ENCODE measurements at regions not wholly inside any gene's neighbourhood (a gene's known extent, or its start where the extent isn't known, plus 50 kb on each side); places are given as distances from the start of the nearest gene placed in this dataset.
"Not testable (repeated sequence)": the region's sequence is repeated elsewhere in the genome, so short reads cannot be mapped to it uniquely, and the experiment has no call there.

DNA sequence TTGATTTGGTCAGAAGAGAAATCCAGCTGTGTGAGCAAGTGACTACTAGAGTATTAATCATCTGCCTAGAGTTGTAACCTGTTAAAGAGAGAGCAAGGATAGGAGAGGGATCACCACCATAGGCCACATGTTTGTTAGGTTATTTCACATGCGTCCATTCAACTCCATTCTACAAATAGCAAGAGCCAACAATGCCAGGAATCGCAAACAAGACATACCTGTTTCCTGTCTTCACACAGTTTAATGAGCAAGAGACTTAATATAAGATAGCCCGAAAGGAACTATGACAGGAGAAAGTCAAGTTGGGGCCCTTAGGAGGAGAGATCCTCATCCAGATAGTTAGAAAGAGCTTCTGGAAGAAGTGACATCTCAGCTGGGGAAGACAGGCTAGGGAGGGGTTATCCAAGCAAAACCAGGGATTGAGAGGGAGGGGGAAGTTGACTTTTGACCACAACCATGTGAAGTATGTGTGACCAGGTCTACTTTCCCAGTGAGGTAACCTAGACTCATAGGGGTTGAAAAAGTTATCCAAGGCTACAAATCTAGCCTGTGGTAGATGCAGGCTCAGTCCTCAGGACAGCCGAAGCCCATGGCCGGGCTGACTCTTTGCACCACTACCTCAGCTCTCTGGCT is 147.4 kb downstream of the ALDH8A1 start:
- no peak overlapping the region for H3K9ac ChIP-seq (ENCODE audit: low read length)
- no peaks in the 10 kb centered on the region for H3K9me3 ChIP-seq (ENCODE audit: control insufficient read depth, low read length)
- H3K27me3 ChIP-seq (ENCODE audit: control insufficient read depth, insufficient read depth, low read length), result peaks cover 21% of the 10 kb centered on the region
- H3K4me3 ChIP-seq (ENCODE audit: low read length), result no peak overlapping the region
- H3K4me1 ChIP-seq (ENCODE audit: control insufficient read depth, insufficient read depth, low read length), result no peaks in the 10 kb centered on the region
- H3K36me3 ChIP-seq (ENCODE audit: control insufficient read depth, insufficient read depth, low read length), result no peaks in the 10 kb centered on the region

DNA sequence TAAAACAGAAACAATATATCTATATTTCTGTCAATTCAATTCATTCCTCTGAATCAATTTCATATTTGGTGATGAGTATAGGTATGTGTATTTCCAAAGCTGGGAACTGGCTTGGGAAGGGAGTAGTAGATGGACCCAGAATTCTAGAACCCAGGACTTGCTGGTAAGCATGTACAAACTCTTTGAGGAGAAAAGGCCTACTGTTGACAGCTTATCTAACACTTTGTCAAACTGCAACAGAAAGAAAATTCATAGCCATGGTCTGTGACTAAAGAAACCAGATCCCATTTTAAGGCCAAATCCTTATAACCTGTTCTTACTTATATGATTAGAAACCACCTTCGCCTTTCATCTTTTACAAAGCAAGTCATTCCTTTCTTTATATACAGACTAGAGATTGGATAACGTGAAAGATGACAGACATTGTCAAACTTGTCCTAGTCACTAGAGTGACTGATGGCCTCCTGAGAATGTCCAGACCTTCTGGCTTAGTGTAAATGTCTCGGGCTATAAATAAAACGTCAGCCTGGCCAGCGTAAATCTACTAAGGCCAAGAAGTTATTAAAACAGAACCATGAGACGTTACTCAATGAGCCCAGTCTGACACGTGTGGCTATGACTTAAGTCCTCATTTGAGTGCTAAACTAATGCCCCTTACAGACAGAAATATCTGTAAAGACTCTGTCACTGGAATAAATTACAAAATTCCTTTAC is 152.3 kb downstream of the ALDH8A1 start:
- H3K4me1 ChIP-seq (ENCODE audit: control insufficient read depth, insufficient read depth, low read length), result no peaks in the 10 kb centered on the region
- no peaks in the 10 kb centered on the region for H3K9me3 ChIP-seq (ENCODE audit: control insufficient read depth, low read length)
- no peak overlapping the region for H3K9ac ChIP-seq (ENCODE audit: low read length)
- no peak overlapping the region for H3K4me3 ChIP-seq (ENCODE audit: low read length)
- no peaks in the 10 kb centered on the region for H3K36me3 ChIP-seq (ENCODE audit: control insufficient read depth, insufficient read depth, low read length)
- peaks cover 8% of the 10 kb centered on the region for H3K27me3 ChIP-seq (ENCODE audit: control insufficient read depth, insufficient read depth, low read length)

DNA sequence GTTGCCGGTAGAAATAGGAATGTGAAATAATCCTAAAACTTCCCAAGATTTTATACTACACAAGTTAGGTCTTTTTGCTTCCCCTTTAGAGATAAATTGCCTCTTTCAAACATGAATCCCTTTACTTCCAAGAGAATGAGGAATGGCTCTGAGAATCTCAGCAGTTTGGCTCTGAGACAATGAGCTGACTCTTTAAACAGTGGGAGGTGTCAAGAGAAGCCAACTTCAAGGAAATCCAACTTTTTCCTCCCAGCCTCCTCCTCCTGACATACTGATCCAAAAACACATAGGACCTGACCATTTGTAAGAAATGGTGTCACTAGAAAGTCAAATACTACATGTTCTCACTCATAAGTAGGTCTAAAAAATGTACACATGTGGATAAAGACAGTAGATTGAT is 154.2 kb downstream of the ALDH8A1 start:
- H3K36me3 ChIP-seq (ENCODE audit: control insufficient read depth, insufficient read depth, low read length), result no peaks in the 10 kb centered on the region

DNA sequence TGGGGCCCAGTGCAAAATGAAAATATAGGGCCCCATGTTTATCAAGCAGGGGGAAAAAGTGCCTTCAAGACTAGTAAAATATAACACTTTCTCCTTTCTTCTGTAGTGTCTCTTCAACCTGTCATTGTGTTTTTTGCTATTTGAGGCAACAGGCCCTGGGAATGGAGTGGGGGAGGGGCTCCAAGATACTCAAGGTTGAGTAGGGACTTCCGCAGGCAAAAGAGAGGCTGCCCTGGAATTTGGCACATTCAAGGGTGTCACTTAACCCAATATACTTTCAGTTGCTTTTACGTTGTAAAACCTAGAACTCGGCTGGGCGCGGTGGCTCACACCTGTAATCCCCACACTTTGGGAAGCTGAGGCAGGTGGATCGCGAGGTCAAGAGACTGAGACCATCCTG is 154.9 kb downstream of the ALDH8A1 start:
- no peak overlapping the region for H3K9ac ChIP-seq (ENCODE audit: low read length)
- H3K27me3 ChIP-seq (ENCODE audit: control insufficient read depth, insufficient read depth, low read length), result no peaks in the 10 kb centered on the region
- no peaks in the 10 kb centered on the region for H3K36me3 ChIP-seq (ENCODE audit: control insufficient read depth, insufficient read depth, low read length)
- H3K4me1 ChIP-seq (ENCODE audit: control insufficient read depth, insufficient read depth, low read length), result no peaks in the 10 kb centered on the region
- no peak overlapping the region for H3K4me3 ChIP-seq (ENCODE audit: low read length)
- H3K9me3 ChIP-seq (ENCODE audit: control insufficient read depth, low read length), result no peaks in the 10 kb centered on the region

More for the DNA sequence above, 154.2 kb downstream of the ALDH8A1 start:
- Histone ChIP-seq H3K9me3 (ENCODE audit: control insufficient read depth, low read length) (no peaks in the 10 kb centered on the region), H3K4me1 (ENCODE audit: control insufficient read depth, insufficient read depth, low read length) (no peaks in the 10 kb centered on the region), H3K9ac (ENCODE audit: low read length) (no peak overlapping the region), H3K27me3 (ENCODE audit: control insufficient read depth, insufficient read depth, low read length) (no peaks in the 10 kb centered on the region), H3K4me3 (ENCODE audit: low read length) (no peak overlapping the region)

DNA sequence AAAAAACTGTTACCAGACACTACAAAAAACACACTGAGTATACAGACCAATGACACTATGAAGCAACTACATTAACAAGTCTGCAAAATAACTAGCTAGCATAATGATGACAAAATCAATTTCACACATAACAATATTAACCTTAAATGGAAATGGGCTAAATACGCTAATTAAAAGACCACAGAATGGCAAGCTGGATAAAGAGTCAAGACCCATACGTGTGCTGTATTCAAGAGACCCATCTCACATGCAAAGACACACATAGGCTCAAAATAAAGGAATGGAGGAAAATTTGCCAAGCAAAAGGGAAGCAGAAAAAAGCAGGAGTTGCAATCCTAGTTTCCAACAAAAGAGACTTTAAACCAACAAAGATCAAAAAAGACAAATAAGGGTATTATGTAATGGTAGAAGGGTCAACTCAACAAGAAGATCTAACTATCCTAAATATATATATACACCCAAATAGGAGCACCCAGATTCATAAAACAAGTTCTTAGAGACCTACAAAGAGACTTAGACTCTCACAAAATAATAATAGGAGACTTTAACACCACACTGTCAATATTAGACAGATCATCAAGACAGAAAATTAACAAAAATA is 158.6 kb downstream of the ALDH8A1 start:
- H3K27me3 ChIP-seq (ENCODE audit: control insufficient read depth, insufficient read depth, low read length); H3K9me3 ChIP-seq (ENCODE audit: control insufficient read depth, low read length); H3K4me3 ChIP-seq (ENCODE audit: low read length); H3K36me3 ChIP-seq (ENCODE audit: control insufficient read depth, insufficient read depth, low read length); H3K4me1 ChIP-seq (ENCODE audit: control insufficient read depth, insufficient read depth, low read length); H3K9ac ChIP-seq (ENCODE audit: low read length): not testable (repeated sequence)

DNA sequence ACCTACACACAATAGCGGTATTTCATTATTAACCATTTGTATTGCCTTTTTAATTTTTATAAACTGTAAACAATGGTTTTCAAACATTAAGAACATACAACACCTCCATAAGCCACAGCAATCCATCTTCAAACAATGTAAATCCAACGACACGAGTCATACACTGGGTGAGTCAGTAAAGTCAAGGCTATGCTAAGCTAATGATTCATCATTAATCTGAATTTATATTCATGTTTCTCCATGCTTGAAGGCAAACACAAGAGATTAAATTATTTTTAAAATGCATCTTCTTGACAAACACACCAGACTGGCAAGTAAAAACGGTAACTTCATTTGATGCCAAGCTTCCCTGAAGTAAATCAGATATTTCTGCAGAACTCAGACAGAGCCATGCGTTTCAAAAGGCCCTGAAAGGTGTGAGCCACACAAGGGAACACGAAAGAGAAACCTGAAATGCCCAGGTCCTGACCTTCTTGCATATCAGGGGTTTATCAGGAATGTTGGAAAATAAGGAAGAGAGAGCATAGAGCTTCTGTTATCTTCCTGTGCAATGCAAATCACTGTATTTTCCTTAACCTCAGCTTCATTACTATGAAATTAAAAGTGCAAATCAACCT is 162.5 kb downstream of the ALDH8A1 start:
- Histone ChIP-seq H3K4me1 (ENCODE audit: control insufficient read depth, insufficient read depth, low read length) (peaks cover 6% of the 10 kb centered on the region), H3K36me3 (ENCODE audit: control insufficient read depth, insufficient read depth, low read length) (no peaks in the 10 kb centered on the region), H3K4me3 (ENCODE audit: low read length) (no peak overlapping the region), H3K27me3 (ENCODE audit: control insufficient read depth, insufficient read depth, low read length) (no peaks in the 10 kb centered on the region), H3K9ac (ENCODE audit: low read length) (no peak overlapping the region), H3K9me3 (ENCODE audit: control insufficient read depth, low read length) (no peaks in the 10 kb centered on the region)

DNA sequence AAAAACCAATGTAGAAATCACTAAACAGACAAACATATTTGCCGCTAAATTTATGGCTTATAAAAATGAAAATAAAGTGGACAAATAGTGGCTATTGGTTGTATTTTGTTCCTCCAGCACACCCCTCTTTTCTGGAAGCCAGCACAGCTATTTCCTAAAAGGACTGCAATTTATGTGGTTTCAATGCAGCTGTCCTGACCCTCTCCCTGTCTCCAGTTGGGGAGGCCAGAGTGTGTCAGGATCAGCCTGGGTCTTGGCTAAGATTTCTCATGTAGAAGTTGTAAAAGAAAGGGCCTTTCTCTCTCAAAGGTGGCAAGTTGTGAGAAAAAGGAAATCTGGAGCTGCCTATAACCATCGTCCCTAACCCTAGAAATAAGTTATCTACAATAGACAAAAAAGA is 165.6 kb downstream of the ALDH8A1 start:
- Histone ChIP-seq H3K27me3 (ENCODE audit: control insufficient read depth, insufficient read depth, low read length) (no peaks in the 10 kb centered on the region), H3K36me3 (ENCODE audit: control insufficient read depth, insufficient read depth, low read length) (no peaks in the 10 kb centered on the region), H3K4me1 (ENCODE audit: control insufficient read depth, insufficient read depth, low read length) (peaks cover 6% of the 10 kb centered on the region), H3K9ac (ENCODE audit: low read length) (no peak overlapping the region), H3K9me3 (ENCODE audit: control insufficient read depth, low read length) (no peaks in the 10 kb centered on the region), H3K4me3 (ENCODE audit: low read length) (no peak overlapping the region)

DNA sequence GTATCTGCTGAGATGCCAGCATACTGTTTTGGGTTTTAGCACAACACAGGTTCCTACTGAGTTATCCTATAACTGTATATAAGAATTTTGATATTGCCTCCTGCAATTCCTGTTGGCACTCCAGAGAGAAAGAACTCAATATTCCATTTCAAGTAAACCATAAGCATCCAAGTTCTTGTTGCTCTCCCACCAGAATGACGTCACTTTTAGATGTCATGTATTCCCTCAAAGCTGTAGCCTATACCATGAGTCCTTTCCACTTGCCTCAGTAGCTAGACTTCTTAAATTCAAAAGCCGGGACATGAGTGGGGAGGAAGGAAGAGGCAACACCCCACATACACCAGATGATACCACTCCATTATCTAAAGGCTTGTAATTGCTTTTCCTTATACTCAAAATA is 171.5 kb downstream of the ALDH8A1 start:
- Histone ChIP-seq H3K4me1 (ENCODE audit: control insufficient read depth, insufficient read depth, low read length) (no peaks in the 10 kb centered on the region), H3K27me3 (ENCODE audit: control insufficient read depth, insufficient read depth, low read length) (no peaks in the 10 kb centered on the region)

DNA sequence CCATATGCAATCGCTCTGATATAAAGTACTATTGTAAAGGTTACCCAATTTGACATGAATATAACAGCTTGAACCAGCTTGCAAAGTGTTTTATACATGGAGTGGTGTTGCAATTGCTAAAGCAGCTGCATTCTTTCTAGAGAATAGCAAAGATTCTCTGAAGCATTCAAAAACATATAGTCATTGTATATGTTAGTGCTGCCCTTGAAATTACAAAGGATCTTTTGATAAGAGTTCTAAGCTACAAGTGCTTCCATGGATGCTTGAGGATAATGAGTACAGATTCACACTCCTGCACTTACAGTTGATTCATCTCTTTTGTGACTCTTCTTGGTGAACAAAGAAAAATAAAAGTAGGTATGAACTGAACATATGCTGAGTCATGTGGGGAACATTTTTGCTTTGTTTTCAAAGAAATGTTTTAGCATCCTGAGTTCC is 175.7 kb downstream of the ALDH8A1 start:
- no peaks in the 10 kb centered on the region for H3K9me3 ChIP-seq (ENCODE audit: control insufficient read depth, low read length)
- no peaks in the 10 kb centered on the region for H3K27me3 ChIP-seq (ENCODE audit: control insufficient read depth, insufficient read depth, low read length)
- no peaks in the 10 kb centered on the region for H3K4me1 ChIP-seq (ENCODE audit: control insufficient read depth, insufficient read depth, low read length)
- H3K9ac ChIP-seq (ENCODE audit: low read length), result no peak overlapping the region
- no peaks in the 10 kb centered on the region for H3K36me3 ChIP-seq (ENCODE audit: control insufficient read depth, insufficient read depth, low read length)
- no peak overlapping the region for H3K4me3 ChIP-seq (ENCODE audit: low read length)

More for the DNA sequence above, 171.5 kb downstream of the ALDH8A1 start:
- Histone ChIP-seq H3K36me3 (ENCODE audit: control insufficient read depth, insufficient read depth, low read length) (no peaks in the 10 kb centered on the region), H3K9ac (ENCODE audit: low read length) (no peak overlapping the region), H3K4me3 (ENCODE audit: low read length) (no peak overlapping the region), H3K9me3 (ENCODE audit: control insufficient read depth, low read length) (no peaks in the 10 kb centered on the region)

DNA sequence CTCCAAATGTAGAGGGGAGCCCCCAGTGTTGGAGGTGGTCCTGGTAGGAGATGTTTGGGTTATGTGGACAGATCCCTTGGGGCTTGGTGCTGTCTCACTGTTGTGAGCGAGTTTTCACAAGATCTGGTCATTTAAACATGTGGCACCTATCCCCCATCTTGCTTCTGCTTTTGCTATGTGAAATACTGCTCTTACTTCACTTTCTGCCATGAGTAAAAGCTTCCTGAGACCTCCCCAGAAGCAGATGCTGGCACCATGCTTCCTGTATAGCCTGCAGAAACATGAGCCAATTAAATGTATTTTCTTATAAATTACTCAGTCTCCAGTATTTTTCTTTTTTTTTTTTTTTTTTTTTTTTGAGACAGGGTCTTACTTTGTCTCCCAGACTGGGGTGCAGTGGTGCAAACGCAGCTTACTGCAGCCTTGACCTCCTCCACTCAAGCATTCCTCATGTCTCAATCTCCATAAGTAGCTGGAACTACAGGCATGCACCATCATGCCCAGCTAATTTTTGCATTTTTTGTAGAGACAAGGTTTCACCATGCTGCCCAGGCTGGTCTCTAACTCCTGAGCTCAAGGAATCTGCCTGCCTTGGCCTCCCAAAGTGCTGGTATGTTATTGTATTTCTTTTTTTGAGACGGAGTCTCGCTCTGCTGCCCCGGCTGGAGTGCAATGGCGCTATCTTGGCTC is 177.1 kb downstream of the ALDH8A1 start:
- Histone ChIP-seq H3K4me1 (ENCODE audit: control insufficient read depth, insufficient read depth, low read length) (no peaks in the 10 kb centered on the region), H3K27me3 (ENCODE audit: control insufficient read depth, insufficient read depth, low read length) (no peaks in the 10 kb centered on the region), H3K36me3 (ENCODE audit: control insufficient read depth, insufficient read depth, low read length) (no peaks in the 10 kb centered on the region), H3K4me3 (ENCODE audit: low read length) (no peak overlapping the region), H3K9me3 (ENCODE audit: control insufficient read depth, low read length) (no peaks in the 10 kb centered on the region), H3K9ac (ENCODE audit: low read length) (no peak overlapping the region)

DNA sequence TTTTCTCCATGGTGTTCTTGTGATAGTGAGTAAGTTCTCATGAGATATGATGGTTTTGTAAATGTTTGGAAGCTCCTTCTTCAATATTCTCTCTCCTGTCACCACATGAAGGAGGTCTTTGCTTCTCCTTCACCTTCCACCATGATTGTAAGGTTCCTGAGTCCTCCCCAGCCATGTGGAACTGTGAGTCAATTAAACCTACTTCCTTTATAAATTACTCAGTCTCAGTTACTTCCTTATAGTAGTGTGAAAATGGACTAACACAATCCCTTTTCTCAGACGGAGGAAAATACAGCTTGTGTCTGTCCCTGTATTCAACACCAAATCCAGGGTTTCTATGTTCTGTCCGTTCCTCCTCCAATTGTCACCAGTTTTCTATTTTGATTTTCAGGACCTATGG is 181.0 kb downstream of the ALDH8A1 start:
- Histone ChIP-seq H3K4me3 (ENCODE audit: low read length) (no peak overlapping the region), H3K36me3 (ENCODE audit: control insufficient read depth, insufficient read depth, low read length) (no peaks in the 10 kb centered on the region), H3K4me1 (ENCODE audit: control insufficient read depth, insufficient read depth, low read length) (no peaks in the 10 kb centered on the region), H3K9ac (ENCODE audit: low read length) (no peak overlapping the region), H3K27me3 (ENCODE audit: control insufficient read depth, insufficient read depth, low read length) (no peaks in the 10 kb centered on the region), H3K9me3 (ENCODE audit: control insufficient read depth, low read length) (no peaks in the 10 kb centered on the region)

DNA sequence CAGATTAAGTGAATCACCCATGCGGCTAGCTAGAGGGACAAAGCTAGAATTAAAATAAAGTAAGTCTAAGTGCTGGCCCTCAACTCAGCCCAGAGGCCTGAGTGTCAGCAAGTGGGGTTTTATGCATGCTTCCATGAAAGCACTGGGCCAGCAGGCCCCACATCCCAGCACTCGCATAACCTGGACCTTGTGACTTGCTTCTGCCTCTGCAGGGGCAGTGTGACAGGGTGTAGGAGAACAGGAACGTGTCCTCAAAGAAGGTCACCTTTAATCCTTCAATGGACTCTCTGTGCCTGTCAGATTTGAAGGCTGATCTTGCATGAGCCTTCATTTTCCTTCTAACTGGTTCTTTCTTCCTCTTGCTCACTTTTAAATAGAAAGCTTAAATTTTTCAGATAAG is 183.4 kb downstream of the ALDH8A1 start:
- no peaks in the 10 kb centered on the region for H3K27me3 ChIP-seq (ENCODE audit: control insufficient read depth, insufficient read depth, low read length)
- no peaks in the 10 kb centered on the region for H3K36me3 ChIP-seq (ENCODE audit: control insufficient read depth, insufficient read depth, low read length)
- H3K9ac ChIP-seq (ENCODE audit: low read length), result no peak overlapping the region
- H3K4me1 ChIP-seq (ENCODE audit: control insufficient read depth, insufficient read depth, low read length), result no peaks in the 10 kb centered on the region
- H3K4me3 ChIP-seq (ENCODE audit: low read length), result no peak overlapping the region
- no peaks in the 10 kb centered on the region for H3K9me3 ChIP-seq (ENCODE audit: control insufficient read depth, low read length)
